Stimulated activated CD4-positive, alpha-beta T cell treated with anti-CD3 and anti-CD28 coated beads, Interleukin-12 subunit alpha, Interleukin-12 subunit beta, amount 100 ng/mL, for 24 hours (primary cell): ENCODE measurements at regions not wholly inside any gene's neighbourhood (a gene's known extent, or its start where the extent isn't known, plus 50 kb on each side); places are given as distances from the start of the nearest gene placed in this dataset.
"Not testable (repeated sequence)": the region's sequence is repeated elsewhere in the genome, so short reads cannot be mapped to it uniquely, and the experiment has no call there.

ENCODE experiments used
- DNase-seq, 2 experiments: peaks; one replicate each; pipeline ENCODE4 v3.0.0-alpha.2; 2020; ENCODE audit warnings: low read depth in 2 of 2

DNA sequence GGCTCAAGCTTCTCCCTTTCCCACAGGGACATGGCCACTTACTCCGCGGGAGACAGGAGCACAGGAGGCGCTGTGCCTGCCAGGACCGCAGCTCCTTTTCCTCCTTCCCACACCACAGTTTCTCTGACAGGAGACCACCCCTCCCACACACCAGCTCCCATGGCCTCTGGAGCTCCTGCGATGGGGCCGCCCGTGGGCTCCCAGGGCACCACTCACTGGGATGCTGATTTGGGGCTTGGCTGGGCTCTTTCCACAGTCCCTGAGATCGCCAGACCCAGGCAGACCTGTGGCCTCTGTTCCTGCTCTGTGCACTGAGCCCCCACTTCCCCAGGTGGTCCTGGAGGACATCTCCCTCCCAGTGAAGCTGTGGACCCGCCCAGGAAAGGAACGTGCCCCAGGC, 226.9 kb upstream of the SHH start:
- no peak for DNase-seq

DNA sequence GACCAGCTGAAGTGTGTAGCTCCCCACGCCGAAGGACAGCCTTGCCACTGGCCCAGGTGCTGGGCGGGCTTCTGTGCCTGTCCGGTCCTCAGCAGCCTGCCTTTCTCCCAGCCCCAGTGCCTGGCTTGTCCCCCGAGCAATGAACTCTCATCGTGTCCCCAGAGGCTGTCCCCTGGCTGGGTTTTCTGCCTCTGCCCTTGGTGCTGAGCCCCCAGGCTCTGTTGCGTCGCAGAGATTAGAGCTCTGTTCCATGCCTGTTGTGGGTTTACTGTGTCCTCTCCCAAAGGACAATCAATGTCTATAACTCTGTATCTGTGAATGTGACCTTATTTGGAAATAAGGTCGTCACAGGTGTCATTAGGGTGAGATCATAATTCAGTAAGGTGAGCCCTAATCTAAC, 226.1 kb upstream of the SHH start:
- DNase-seq = no peak

DNA sequence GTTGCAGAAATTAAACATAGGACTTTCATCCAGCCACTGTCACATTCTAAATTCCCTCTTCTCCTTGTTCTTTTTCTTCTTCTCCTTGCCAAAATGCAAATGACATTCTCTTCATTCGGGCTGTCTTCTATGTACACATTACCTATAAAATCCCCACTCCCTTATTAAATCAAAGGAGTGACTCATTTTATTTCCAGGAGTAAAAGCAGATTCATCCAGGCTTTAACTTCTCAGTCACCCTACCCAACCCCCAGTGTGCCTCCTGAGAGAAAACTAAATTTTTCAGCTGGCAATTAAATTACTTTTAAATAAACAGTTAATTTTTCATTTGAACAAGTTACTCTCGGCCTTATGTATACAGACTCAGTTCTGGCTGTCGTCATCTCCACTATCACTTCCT, 223.9 kb upstream of the SHH start:
- DNase-seq = no peak

DNA sequence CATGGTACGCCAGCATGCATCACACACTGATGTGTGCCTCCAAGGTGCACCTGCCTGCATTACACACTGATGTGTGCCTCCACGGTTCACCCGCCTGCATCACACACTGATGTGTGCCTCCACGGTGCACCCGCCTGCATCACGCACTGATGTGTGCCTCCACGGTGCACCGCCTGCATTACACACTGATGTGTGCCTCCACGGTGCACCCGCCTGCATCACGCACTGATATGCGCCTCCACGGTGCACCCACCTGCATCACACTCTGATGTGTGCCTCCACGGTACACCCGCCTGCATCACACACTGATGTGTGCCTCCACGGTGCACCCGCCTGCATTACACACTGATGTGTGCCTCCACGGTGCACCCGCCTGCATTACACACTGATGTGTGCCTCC, 223.1 kb upstream of the SHH start:
- not testable (repeated sequence) for DNase-seq

DNA sequence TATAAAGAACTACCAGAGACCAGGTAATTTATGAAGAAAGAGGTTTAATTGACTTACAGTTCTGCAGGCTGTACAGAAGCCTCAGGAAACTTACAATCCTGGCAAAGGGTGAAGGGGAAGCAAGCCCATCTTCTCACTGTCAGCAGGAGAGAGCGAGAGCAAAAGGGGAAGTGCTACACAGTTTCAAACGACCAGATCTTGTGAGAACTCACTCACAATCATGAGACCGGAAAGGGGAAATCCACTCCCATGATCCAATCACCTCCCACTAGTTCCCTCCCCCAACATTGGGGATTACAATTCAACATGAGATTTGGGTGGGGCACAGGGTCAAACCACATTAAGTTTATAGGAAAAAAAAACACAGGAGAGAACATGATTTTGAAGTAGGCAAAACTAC, 222.1 kb upstream of the SHH start:
- DNase-seq = no peak

DNA sequence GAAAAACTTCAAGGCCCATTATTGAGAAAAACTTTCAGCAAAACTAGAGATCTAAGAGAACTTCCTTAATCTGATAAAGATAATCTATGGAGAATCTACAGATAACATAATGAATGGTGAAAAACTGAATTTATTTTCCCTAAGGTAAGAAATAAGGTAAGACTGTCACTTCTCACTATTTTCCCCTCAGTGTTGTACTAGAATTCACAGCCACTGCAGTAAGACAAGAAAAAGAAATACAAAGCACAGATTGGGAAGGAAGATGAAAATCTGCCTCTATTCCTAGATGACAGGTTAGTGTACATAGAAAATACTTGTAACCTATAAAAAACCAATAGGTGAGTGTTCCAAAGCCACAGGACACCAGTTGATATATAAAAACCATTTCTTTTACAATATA, 220.7 kb upstream of the SHH start:
- no peak for DNase-seq

DNA sequence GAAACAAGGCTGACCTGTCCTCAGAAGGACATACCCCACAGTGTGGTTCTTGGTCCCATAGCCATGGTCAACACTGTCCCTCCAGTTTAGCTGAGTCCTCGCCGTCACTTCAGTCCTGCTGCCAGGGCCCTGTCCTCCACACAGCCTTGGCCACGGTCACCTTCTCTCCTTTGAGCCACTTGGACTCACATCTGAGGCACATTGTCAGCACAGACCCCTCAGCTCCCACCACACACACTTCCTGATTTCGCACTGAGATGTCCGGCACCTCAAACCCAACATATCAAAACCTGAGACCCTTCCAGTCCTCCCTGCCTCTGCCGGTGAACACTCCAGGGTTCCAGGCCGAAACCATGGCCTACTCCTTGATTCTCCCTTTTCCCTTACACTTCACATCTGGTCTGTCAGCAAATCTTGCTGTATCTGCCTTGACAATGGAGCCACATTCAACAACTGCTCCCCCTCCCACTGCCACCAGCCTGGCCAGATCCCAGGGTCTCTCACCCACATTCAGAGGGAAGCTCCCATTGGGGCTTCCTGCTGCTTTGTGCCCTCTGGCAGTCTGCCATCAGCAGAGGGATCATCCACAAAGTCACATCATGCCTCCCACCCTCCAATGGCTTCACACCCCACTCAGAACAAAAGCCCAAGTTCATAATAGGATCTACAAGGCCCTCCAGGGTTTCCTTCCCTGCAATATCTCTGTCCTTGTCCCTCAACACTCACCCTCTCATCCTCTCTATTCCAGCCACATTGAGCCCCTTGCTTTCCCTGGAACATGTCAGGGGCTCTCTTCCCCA, 219.6 kb upstream of the SHH start:
- no peak for DNase-seq

DNA sequence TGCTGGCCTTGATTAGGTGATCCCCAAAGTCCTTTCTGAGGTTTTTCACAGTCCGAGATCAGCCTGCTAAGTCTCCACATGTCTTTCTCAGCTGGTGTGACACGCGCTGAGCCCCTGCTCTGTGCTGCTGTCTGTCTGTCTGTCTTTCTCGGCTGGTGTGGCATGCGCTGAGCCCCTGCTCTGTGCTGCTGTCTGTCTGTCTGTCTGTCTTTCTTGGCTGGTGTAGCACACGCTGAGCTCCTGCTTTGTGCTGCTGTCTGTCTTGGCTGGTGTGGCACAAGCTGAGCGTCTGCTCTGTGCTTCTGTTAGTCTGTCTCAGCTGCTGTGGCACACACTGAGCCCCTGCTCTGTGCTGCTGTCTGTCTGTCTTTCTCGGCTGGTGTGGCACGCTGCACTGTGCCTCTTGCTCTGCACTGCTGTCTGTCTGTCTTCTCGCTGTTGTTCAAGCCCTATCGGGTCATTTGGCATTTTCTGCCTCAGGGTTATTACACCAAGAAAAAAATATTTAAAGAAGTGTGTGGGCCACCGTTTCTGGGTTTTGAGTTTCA, 217.3 kb upstream of the SHH start:
- DNase-seq = no peak

DNA sequence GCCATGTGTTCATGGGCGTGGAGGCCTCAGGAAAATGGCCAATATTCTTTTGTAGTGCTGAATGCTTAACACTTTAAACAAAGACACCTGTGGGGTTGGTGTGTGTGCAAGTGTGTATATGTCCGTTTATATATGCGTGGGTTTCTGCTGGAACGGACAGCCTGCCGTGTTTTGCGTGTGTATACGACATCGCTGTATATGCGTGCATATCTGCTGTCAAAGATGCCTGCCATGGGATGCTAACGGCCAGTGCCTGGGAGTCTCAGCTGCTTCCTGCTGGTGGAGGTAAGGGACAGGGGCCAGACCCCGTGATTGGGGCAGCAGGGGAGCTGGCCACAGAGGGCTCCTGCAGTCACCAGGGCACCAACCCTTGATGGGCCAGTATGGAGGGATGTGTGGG, 216.3 kb upstream of the SHH start:
- DNase-seq = no peak

DNA sequence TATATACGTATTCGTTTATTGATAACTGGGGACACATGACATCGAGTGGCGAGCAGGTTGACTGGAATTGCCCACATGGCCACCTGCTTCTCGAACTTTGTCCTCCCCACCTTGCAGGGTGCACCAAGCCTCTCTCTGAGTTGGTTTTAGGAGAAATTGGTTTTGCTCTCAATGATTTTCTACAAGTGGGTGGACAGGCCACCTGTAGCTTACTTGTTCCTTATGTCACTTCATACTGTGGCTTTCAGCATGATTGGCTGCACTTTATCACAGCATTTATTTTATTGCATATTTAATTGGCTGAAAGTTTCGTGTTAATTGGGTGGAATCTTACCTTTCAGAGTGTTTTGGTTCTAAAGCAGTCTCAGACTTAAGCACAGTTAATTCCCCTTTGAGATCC, 215.6 kb upstream of the SHH start:
- DNase-seq = no peak

DNA sequence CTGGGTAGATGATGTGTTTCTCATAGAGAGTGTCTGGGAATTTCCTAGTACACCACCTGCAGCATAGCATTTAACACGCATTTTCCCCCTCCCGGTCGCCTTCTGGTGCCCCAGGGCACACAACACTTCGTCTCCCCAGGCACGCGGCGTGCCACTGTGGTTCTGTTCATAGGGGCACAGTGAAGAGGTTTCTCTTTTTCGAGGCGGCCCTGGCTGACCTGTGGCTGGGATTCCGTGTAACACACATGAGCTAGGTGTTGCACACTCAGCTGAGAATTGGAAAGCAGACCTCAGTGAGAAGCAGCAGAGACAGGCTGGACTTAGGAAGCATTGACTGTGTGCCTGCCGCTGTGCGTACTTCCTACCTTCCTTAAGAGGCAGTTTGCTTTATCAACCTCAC, 214.3 kb upstream of the SHH start:
- no peak for DNase-seq

DNA sequence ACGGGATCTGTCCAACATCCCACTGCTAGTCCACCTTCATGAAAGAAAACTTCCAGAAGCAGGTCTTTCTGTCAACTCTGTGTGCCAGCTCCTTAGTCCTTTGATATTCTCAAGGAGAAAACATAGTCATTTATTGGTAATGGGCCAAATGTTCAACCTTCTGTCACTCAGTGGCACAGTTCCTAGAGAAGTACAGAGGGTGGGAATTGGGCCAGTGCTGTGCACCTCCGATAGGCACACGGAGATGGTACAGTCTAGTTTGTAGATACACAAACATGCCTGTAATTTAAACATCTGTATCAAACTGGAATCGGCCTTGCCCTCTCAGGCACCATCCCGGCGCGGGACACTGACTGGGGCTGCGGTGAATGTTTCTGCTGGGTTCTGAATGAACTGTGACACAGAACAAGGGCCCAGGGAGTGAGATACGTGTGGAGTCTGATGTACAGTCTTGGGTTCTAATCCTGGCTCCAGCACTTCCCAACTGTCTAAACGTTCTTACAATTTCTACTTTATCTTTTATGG, 213.9 kb upstream of the SHH start:
- no peak for DNase-seq

DNA sequence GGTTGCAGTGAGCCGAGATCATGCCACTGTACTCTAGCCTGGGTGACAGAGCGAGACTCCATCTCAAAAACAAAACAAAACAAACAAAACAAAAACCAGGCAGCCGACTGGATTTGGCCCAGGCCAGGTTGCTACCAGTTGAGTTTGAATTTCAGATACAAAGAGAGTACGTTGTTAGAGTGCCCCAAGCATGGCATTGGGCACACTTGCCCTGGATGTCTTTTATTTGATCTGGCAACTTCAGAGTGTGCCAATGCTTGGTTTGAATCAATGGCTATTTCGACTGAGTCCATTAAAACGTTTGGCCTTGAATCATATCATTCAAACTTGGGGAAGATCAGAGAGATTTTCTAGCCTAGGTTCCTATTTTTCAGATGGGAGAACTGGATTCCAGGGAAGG, 213.4 kb upstream of the SHH start:
- DNase-seq = no peak

DNA sequence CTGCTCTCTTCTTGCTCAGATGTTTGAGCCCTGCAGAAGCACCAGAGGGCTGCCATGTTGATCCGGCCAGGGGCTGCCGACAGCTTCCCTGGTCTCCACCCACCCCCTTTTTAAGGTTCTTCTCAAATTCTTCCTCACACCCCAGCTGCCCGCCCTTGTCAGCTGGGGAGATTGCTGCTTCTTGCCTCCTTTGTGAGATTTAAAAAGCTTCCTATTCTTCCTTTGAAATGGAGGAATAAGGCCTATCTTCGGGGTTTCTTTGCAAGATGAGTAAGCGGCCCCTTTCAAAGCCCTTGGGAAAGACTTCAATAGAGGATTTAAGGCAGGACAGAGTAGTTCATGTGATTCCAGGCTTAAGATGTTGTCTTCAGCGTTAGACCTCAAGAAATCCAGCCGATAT, 211.9 kb upstream of the SHH start:
- no peak for DNase-seq

DNA sequence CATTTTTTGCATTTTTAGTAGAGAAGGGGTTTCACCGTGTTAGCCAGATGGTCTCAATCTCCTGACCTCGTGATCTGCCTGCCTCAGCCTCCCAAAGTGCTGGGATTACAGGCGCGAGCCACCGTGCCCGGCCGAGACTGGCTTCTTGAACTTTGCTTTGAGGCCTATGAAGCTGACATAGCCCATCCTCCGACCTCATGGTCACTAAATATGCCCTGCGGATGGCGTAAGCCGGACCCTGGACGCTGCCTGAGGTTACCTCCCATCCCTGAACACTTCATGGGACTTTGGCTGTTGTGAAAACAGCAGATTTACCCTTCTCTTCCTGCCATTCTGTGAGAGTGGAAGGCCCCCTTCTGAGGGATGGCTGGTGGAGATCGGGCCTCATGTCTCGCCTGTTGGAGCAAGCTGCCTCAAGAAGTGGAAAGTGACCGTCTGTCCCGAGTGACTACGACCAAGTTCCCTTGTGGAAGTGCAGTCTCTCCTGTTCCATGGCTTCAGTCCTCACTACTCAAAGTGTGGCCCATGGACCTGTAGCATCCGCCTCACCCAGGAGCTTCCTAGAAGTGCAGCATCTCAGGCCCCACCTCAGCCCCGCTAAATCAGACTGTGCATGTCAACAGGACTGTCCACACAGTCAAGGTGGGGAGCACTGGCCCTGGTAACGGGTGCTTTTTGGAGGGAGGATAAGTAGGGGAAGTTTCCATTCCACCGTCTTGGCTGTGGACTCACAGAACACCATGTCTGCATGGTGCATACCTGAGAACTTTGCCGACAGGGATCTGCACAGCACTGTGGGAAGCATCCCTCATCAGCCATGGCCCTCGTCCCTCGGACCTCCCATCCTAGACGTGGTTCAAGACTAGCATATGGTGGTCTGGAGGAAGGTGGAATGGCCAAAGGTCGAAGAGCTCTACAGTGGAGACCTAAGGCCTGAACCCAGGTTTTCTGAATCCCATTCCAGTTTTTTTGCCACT, 210.5 kb upstream of the SHH start:
- no peak for DNase-seq

DNA sequence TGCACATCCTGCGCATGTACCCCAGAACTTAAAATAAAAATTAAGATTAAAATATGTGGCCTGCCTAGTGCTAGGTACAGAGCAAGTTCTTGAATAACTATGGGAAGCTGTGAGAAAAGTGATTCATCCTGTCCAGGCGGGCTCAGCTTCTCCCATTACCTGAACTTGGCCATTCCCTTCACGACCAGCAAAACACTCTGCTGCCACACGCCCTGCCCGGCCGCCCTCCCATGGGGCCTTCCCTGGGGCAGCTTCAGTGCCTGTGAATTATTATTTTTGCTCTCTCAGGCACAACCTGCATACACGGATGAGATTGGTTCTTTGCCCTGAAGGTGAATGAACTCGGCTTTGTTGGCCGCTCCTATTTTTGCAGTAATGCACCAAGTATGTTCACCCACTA, 209.2 kb upstream of the SHH start:
- DNase-seq = no peak

DNA sequence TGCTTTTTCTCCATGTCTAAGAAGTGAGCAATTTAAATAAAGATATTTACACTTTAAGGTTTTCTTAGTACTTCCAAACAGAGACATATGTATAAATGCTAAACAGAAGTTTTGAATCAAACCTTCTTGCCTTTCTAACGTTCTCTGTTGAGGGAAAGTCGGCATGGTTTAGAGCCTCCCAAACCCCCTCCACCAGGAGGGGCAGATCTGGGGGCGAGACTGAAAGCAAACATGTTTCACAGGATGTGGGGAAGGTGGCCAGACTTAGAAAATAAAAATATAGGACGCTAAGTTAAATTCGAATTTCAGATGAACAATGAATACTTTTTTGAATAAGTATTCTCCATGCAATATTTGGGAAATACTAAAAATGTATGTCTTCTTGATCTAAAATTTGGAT, 208.3 kb upstream of the SHH start:
- DNase-seq = no peak

DNA sequence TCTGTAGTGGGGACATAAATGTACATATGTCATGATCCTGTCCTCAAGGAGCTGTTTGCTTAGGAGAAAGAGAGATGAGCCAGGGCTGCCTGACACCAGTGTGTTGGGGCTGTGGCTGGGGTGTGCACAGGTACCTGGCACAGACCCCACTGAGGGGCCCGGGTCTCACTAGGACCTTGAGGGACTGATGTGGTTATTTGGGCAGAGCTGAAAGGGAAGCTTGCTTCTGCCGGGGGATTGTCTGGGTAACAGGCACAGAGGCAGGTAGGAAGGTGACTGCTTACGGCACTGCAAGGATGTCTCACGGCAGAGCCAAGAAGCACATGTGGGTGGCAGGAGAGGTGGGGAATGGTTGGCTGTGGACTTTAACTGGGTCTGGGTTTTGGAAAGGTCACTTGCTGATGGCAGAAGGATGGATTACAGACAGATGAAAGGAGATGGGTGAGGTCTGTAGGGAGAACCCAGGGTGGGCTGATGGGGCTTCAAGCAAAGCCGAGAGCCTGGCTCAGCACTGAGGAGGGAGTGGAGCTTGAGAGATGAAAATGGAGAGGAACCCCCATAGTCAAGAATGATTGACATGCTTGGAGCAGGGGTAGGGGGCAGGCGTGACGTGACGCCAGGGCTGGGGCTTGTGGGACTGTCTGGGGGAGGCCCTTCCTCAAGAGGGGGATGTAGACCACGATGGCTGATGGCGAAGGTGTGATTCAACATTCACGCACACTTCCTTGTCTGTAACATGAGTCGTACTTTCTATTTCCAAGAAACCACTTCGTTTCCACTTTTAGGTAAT, 207.7 kb upstream of the SHH start:
- no peak for DNase-seq

DNA sequence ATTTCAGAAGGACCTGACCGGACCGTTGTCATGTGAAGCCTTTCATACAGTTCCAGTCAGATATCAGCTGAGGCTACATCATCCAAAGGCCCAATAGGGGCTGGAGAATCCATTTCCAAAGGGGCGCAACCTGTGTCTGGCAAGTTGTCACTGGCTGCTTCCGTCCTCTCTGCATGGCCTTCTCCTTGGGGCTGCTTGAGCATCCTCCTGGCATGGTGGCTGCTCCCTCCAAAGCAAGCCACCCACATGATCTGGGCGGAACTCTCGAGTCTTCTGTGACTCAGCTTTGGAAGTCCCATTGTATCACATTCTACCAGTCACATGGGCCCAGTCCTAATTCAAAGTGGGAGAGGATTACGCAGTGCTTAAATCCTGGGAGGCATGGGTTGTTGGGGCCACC, 207.0 kb upstream of the SHH start:
- no peak for DNase-seq

DNA sequence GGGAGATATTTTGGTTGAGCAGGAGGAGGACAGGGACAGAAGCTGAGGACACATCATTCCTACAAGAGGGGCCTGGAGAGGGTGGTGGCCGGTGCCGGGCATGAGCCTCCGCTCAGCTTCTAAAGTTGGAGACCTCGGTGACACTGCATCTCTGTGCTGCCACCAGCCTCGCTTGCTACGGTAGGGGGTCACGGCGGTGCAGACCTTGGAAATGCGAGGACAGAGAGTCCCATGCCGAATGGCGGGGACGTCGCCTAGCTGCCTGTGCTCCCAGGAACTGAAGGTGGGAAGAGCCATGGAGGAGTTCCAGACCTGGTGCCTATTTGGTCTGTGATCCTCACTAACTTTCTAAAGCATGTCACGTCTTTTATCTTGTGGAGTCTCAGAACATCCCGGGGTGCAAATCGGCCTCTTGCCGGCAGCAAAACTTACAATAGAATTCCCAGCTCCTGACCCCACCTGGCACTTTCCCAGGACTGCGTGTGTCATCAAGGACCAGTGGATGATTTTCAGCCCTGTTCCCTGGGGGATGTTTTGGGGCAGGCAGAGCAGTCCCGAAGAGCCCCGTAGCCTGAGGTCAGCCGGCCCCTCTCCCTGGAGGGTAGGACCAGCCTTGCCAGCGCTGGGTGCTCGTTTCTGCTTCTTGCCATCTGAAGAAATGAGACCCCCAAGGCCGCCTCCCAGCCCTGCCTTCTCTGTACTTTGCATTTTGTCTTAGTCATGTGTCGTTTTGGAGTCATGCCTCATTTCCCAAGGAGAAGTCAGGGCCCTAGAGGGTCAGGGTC, 205.8 kb upstream of the SHH start:
- DNase-seq = no peak

DNA sequence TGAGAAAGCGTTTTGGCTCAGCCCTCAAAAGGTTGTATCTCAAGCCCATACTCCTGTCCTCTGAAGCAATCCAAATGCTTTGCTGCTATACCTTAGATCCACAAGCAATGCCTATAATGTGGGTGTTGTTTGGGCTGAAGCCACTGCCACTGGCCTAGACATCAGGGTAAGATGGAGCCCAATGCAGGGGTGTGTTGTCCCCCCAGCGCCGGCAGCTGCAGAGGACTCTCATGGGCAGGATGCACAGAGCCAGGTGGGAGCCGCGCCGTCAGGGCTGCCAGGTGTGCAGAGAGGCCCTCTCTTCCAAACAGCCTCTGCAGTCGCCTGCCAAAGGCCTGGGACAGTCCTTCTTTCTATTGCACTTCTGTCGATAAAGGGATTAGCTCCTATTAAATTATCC, 205.2 kb upstream of the SHH start:
- DNase-seq = no peak
